Erythroblast (primary cell): ENCODE measurements at regions not wholly inside any gene's neighbourhood (a gene's known extent, or its start where the extent isn't known, plus 50 kb on each side); places are given as distances from the start of the nearest gene placed in this dataset.

ENCODE experiments used
- GATA1 ChIP-seq: IDR thresholded peaks from 2 replicates; pipeline ENCODE4 v1.6.1; 2011; ENCODE audit warnings: low read depth, mild to moderate bottlenecking, control low read depth, low read length, moderate library complexity
- POLR2A ChIP-seq: IDR thresholded peaks from 2 replicates; pipeline ENCODE4 v1.6.1; 2011; ENCODE audit warnings: mild to moderate bottlenecking, low read length

DNA sequence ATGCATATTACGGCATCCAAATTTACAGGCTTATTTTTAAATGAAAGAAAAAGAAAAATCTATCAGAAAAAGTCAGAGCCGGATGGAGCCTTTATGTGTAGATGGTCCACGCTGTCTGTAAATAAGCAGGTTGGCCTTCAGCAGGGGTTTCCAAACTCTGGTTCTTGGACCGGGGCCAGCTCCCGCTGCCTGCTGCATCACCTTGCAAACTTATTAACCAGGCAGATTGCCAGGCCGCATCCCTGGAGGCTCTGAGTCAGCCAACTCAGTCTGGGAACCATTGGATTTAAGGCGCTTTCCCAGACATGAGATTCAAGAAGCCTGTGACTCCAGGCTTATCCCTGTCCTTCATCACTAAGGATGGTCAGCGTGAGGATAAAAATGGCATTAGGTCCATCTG lies 212.4 kb downstream of the OPA1 start:
- no peak for TF ChIP-seq POLR2A
- TF ChIP-seq GATA1: no peak
